AG04449 (cell line): ENCODE measurements at regions not wholly inside any gene's neighbourhood (a gene's known extent, or its start where the extent isn't known, plus 50 kb on each side); places are given as distances from the start of the nearest gene placed in this dataset.
A peak's percentile ranks its signal among the peaks of the same experiment; 100 is the strongest.

Experiments used
- CTCF ChIA-PET: fragments of 350-600 bp; formaldehyde crosslinking; extraction: SDS; loops from one replicate; lab custom pipeline; 2021; ENCODE audit warnings: antibody characterized with exemption; lab: Yijun Ruan, JAX
- POLR2A ChIA-PET: fragments of 400-600, 350-600 bp; formaldehyde crosslinking; extraction: SDS; loops from one replicate; lab custom pipeline; 2020; ENCODE audit warnings: antibody characterized with exemption, inconsistent platforms; lab: Yijun Ruan, JAX
- DNase-seq: peaks from one replicate; pipeline ENCODE4 v3.0.0-alpha.2; 2010; ENCODE audit warnings: low read depth, low spot score
- H3K4me3 ChIP-seq: 2 replicates; pipeline ENCODE4 v1.5.1; 2011; ENCODE audit warnings: low read depth, mild to moderate bottlenecking, control low read depth, low read length
- CTCF ChIP-seq: IDR thresholded peaks from one replicate; pipeline ENCODE4 v1.5.1; 2011; ENCODE audit warnings: mild to moderate bottlenecking, moderate library complexity, low read length, control low read depth, inconsistent platforms; ENCODE audit not compliant: insufficient read depth; ENCODE audit errors: missing control alignments

GRCh38 chr1:201646411-201647022, 107.6 kb downstream of the NAV1 start:
- no peak overlapping the region; the same call in 1 of the 2 replicates for H3K4me3 ChIP-seq
- ChIA-PET CTCF (interaction anchor here (1.2 to 9.1 kb wide), 2 partner anchors 10 to 85 kb away, joined by 3 to 105 read pairs; no protein-coding TSS in a partner anchor), POLR2A (no interaction called here)
- DNase-seq, result no peak
- TF ChIP-seq CTCF, result no peak

- CTCF ChIA-PET, result interaction anchor here (1.1 to 9.1 kb wide), 3 partner anchors 11 to 86 kb away, joined by 3 to 105 read pairs (median 3); no protein-coding TSS in a partner anchor
- no peak for DNase-seq
- H3K4me3 ChIP-seq, result peak overlapping the region; percentile 8; the same call in 1 of the 2 replicates
- POLR2A ChIA-PET, result interaction anchor here (1.4 kb wide), 1 partner anchor 85 kb away, joined by 3 read pairs; no protein-coding TSS in a partner anchor
- no peak for TF ChIP-seq CTCF
These were observed 108.2 kb downstream of the NAV1 start for GRCh38 chr1:201647094-201647493.

GRCh38 chr1:201647722-201648065, 108.8 kb downstream of the NAV1 start:
- TF ChIP-seq CTCF, result no peak
- DNase-seq, result no peak
- peak overlapping the region; percentile 79 for H3K4me3 ChIP-seq
- ChIA-PET POLR2A (interaction anchor here (0.6 to 1.8 kb wide), 3 partner anchors 44 to 85 kb away, joined by 3 to 8 read pairs (median 3); no protein-coding TSS in a partner anchor), CTCF (interaction anchor here (1.1 to 9.1 kb wide), 2 partner anchors 12 to 86 kb away, joined by 3 to 105 read pairs; no protein-coding TSS in a partner anchor)

GRCh38 chr1:201648066-201648906, 109.4 kb downstream of the NAV1 start:
- peak overlapping the region; percentile 79 for H3K4me3 ChIP-seq
- no peak for TF ChIP-seq CTCF
- ChIA-PET POLR2A (interaction anchor here (0.6 to 2.1 kb wide), 15 partner anchors 12 to 120 kb away, joined by 3 to 11 read pairs (median 3); partner anchors contain the start of gene NAV1), CTCF (interaction anchor here (0.6 to 9.1 kb wide), 9 partner anchors 13 to 146 kb away, joined by 3 to 105 read pairs (median 3); no protein-coding TSS in a partner anchor)
- DNase-seq, result no peak

- POLR2A ChIA-PET, result interaction anchor here (0.6 to 2.1 kb wide), 16 partner anchors 13 to 118 kb away, joined by 3 to 11 read pairs (median 4); partner anchors contain the start of gene NAV1
- CTCF ChIA-PET, result interaction anchor here (0.6 to 9.1 kb wide), 14 partner anchors 12 to 145 kb away, joined by 3 to 105 read pairs (median 4); no protein-coding TSS in a partner anchor
- DNase-seq, result no peak
- TF ChIP-seq CTCF, result no peak
- peak overlapping the region; percentile 79 for H3K4me3 ChIP-seq
These were observed 110.2 kb downstream of the NAV1 start for GRCh38 chr1:201648907-201649721.
